Activated T-helper 1 cell treated with Interleukin-2 at 50 U/mL for 16 hours (primary cell): ENCODE measurements at regions not wholly inside any gene's neighbourhood (a gene's known extent, or its start where the extent isn't known, plus 50 kb on each side); places are given as distances from the start of the nearest gene placed in this dataset.

Experiments used
- DNase-seq: peaks from one replicate; pipeline ENCODE4 v3.0.0-alpha.2; 2020; ENCODE audit warnings: low read depth

GRCh38 chr4:188197566-188197965, 58.3 kb downstream of the TRIML1 start:
- DNase-seq = no peak

GRCh38 chr4:188198982-188199792, 59.9 kb downstream of the TRIML1 start:
- no peak for DNase-seq

GRCh38 chr4:188201851-188202250, 62.6 kb downstream of the TRIML1 start:
- no peak for DNase-seq

GRCh38 chr4:188206783-188207182, 67.5 kb downstream of the TRIML1 start:
- DNase-seq = no peak

- no peak for DNase-seq
Observed at GRCh38 chr4:188214861-188215260, 75.6 kb downstream of the TRIML1 start.

- no peak for DNase-seq
Observed at GRCh38 chr4:188218392-188218791, 79.2 kb downstream of the TRIML1 start.

- DNase-seq = no peak
Observed at GRCh38 chr4:188220006-188220405, 80.8 kb downstream of the TRIML1 start.

GRCh38 chr4:188221090-188221489, 81.8 kb downstream of the TRIML1 start:
- DNase-seq = no peak

GRCh38 chr4:188228279-188228678, 89.0 kb downstream of the TRIML1 start:
- DNase-seq = no peak

- DNase-seq = no peak
Observed at GRCh38 chr4:188232428-188232827, 93.2 kb downstream of the TRIML1 start.

- no peak for DNase-seq
Observed at GRCh38 chr4:188242041-188242440, 102.8 kb downstream of the TRIML1 start.

- no peak for DNase-seq
Observed at GRCh38 chr4:188245651-188246050, 106.4 kb downstream of the TRIML1 start.

GRCh38 chr4:188246488-188246887, 107.2 kb downstream of the TRIML1 start:
- DNase-seq = no peak

GRCh38 chr4:188254211-188254610, 115.0 kb downstream of the TRIML1 start:
- no peak for DNase-seq

GRCh38 chr4:188262464-188262863, 123.2 kb downstream of the TRIML1 start:
- DNase-seq = no peak

GRCh38 chr4:188263321-188263720, 124.1 kb downstream of the TRIML1 start:
- DNase-seq = no peak

- no peak for DNase-seq
Observed at GRCh38 chr4:188266386-188266785, 127.1 kb downstream of the TRIML1 start.

GRCh38 chr4:188268131-188268908, 129.1 kb downstream of the TRIML1 start:
- no peak for DNase-seq

- no peak for DNase-seq
Observed at GRCh38 chr4:188270273-188271069, 131.2 kb downstream of the TRIML1 start.

GRCh38 chr4:188275686-188276085, 136.4 kb downstream of the TRIML1 start:
- no peak for DNase-seq

- no peak for DNase-seq
Observed at GRCh38 chr4:188279184-188279583, 139.9 kb downstream of the TRIML1 start.

- no peak for DNase-seq
Observed at GRCh38 chr4:188282471-188283232, 143.4 kb downstream of the TRIML1 start.
